ENCODE measurements at regions not wholly inside any gene's neighbourhood (a gene's known extent, or its start where the extent isn't known, plus 50 kb on each side); places are given as distances from the start of the nearest gene placed in this dataset.
A peak's percentile ranks its signal among the peaks of the same experiment; 100 is the strongest.

- TF ChIP-seq ZNF274 (IDR thresholded peaks at IDR 0.05; ENCODE audit: low read depth, low read length) (no peak), SUZ12 (IDR thresholded peaks at IDR 0.05; ENCODE audit: extremely low read depth, insufficient read depth, insufficient read length) (no peak), YY1 (IDR thresholded peaks at IDR 0.05; ENCODE audit: insufficient read depth, insufficient read length) (no peak)
- peaks cover 8% of the 10 kb centered on the region for H3K4me1 ChIP-seq (ENCODE audit: insufficient read depth, insufficient read length)
- H3K9me3 ChIP-seq (ENCODE audit: insufficient read depth, low read length): no peaks in the 10 kb centered on the region
- no peak overlapping the region for H3K4me3 ChIP-seq (ENCODE audit: insufficient read length, low read depth)
- H3K36me3 ChIP-seq (ENCODE audit: insufficient read depth, insufficient read length, low read length): no peaks in the 10 kb centered on the region
- DNase-seq (ENCODE audit: low read depth, low spot score): no peak
- H3K9ac ChIP-seq (ENCODE audit: insufficient read length, low read depth): no peak overlapping the region
- H3K27me3 ChIP-seq (ENCODE audit: insufficient read depth, insufficient read length): no peaks in the 10 kb centered on the region
These were observed 71.3 kb upstream of the PRPS1 start for GRCh38 chrX:107556967-107557366.

DNA sequence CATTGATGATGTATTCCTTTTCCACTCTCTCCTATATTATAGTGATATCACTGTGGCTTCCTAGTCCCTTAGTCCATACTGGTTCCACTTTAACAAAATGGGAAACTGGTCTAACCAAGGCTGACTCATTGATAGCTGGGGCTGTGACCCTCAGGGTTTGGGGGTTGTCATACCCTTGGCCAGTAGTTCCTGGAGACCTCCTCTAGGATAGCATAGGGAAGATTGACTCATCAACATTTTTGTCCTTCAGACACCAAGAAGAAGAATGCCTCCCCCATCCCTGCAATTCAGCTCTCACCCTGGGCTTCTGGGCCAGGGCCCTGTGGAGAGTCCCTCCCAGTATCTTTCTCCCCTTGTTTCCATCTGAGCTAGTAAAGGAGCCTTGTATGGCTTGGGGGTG, 68.8 kb upstream of the PRPS1 start:
- Histone ChIP-seq H3K9me3 (ENCODE audit: insufficient read depth, low read length) (no peaks in the 10 kb centered on the region), H3K36me3 (ENCODE audit: insufficient read depth, insufficient read length, low read length) (no peaks in the 10 kb centered on the region), H3K9ac (ENCODE audit: insufficient read length, low read depth) (no peak overlapping the region), H3K27me3 (ENCODE audit: insufficient read depth, insufficient read length) (no peaks in the 10 kb centered on the region), H3K4me3 (ENCODE audit: insufficient read length, low read depth) (no peak overlapping the region), H3K4me1 (ENCODE audit: insufficient read depth, insufficient read length) (peaks cover 15% of the 10 kb centered on the region)
- DNase-seq (ENCODE audit: low read depth, low spot score): no peak
- no peak for TF ChIP-seq ZNF274 (IDR thresholded peaks at IDR 0.05; ENCODE audit: low read depth, low read length)
- TF ChIP-seq YY1 (IDR thresholded peaks at IDR 0.05; ENCODE audit: insufficient read depth, insufficient read length): no peak
- TF ChIP-seq SUZ12 (IDR thresholded peaks at IDR 0.05; ENCODE audit: extremely low read depth, insufficient read depth, insufficient read length): no peak

DNA sequence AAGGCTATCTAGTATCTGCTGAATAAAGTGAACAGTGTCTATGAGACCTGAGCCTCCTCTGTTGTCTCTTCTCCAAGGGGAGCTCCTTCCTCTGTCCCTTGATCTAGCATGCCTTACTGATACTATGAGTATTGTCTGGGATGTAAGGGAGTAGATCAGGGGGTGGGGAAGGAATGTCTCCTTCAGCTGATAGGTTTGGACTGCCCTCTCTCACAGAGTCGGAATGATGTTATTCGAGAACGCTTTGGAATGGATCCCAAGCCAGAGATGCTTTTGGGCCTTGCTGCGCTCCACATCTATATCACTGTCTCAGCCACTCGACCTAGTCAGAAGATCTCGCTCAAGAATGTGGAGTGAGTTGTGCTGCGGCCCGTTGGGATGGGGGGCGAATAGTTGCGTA, 68.3 kb upstream of the PRPS1 start:
- peaks cover 17% of the 10 kb centered on the region for H3K4me1 ChIP-seq (ENCODE audit: insufficient read depth, insufficient read length)
- DNase-seq (ENCODE audit: low read depth, low spot score): no peak
- no peaks in the 10 kb centered on the region for H3K36me3 ChIP-seq (ENCODE audit: insufficient read depth, insufficient read length, low read length)
- no peak overlapping the region for H3K4me3 ChIP-seq (ENCODE audit: insufficient read length, low read depth)
- no peaks in the 10 kb centered on the region for H3K9me3 ChIP-seq (ENCODE audit: insufficient read depth, low read length)
- TF ChIP-seq YY1 (IDR thresholded peaks at IDR 0.05; ENCODE audit: insufficient read depth, insufficient read length) (no peak), SUZ12 (IDR thresholded peaks at IDR 0.05; ENCODE audit: extremely low read depth, insufficient read depth, insufficient read length) (no peak), ZNF274 (IDR thresholded peaks at IDR 0.05; ENCODE audit: low read depth, low read length) (no peak)
- no peak overlapping the region for H3K9ac ChIP-seq (ENCODE audit: insufficient read length, low read depth)
- H3K27me3 ChIP-seq (ENCODE audit: insufficient read depth, insufficient read length): no peaks in the 10 kb centered on the region

DNA sequence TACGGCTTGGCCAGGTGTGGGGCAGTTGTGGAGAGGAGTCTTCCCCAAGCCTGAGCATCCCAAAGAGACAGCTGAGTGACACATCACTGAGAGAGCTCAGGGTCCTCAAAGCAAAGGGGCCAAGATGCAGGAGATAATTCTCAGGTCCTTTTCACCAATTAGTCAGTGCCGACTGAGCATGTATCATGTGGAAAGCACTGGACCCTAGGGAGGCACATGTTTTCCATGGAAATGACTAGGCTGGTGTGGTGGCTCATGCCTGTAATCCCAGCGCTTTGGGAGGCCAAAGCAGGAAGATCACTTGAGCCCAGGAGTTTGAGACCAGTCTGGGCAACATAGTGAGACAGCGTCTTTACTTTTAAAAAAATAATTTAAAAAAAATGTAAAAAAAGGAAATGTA, 67.3 kb upstream of the PRPS1 start:
- Histone ChIP-seq H3K9me3 (ENCODE audit: insufficient read depth, low read length) (no peaks in the 10 kb centered on the region), H3K4me3 (ENCODE audit: insufficient read length, low read depth) (no peak overlapping the region), H3K4me1 (ENCODE audit: insufficient read depth, insufficient read length) (peaks cover 17% of the 10 kb centered on the region), H3K36me3 (ENCODE audit: insufficient read depth, insufficient read length, low read length) (no peaks in the 10 kb centered on the region), H3K9ac (ENCODE audit: insufficient read length, low read depth) (no peak overlapping the region), H3K27me3 (ENCODE audit: insufficient read depth, insufficient read length) (no peaks in the 10 kb centered on the region)
- no peak for DNase-seq (ENCODE audit: low read depth, low spot score)
- TF ChIP-seq YY1 (IDR thresholded peaks at IDR 0.05; ENCODE audit: insufficient read depth, insufficient read length) (no peak), ZNF274 (IDR thresholded peaks at IDR 0.05; ENCODE audit: low read depth, low read length) (no peak)

DNA sequence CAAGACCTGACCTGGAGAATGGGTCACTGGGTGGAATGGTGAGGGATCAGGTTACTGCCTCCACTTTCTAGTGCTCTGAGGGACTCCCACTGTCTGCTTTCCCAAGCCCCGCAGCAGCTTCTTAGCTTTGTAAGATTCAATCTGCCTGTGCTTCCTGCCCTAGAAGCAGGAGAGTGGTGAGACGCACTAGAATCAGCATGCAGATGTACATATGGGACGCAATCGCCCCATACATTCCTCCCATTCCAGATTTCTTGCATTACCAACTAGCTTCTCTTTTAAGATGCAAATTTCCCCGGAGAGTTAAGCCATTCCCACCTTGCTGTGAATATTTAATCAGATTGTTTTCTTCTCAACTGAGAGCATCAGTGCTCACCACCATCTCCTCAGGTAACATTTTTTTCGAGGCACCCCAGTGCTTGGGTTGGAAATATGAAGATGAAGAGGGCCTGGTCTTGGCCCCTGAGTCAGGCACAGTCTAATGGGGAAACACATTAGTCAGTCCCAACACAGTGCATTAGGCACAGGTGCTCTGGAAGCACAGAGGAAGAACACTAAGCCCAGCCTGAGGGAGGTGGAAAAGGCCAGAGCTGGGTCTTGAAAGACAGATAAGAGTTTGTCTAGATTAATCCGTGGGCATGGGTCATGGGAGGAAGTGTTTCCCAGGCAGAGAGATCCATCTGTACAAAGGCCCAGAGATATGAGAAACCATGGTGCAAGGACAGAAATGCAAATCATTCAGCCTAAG, 66.7 kb upstream of the PRPS1 start:
- DNase-seq (ENCODE audit: low read depth, low spot score): peak; percentile 74
- H3K36me3 ChIP-seq (ENCODE audit: insufficient read depth, insufficient read length, low read length): no peaks in the 10 kb centered on the region
- H3K9ac ChIP-seq (ENCODE audit: insufficient read length, low read depth): no peak overlapping the region
- peaks cover 17% of the 10 kb centered on the region for H3K4me1 ChIP-seq (ENCODE audit: insufficient read depth, insufficient read length)
- H3K27me3 ChIP-seq (ENCODE audit: insufficient read depth, insufficient read length): no peaks in the 10 kb centered on the region
- TF ChIP-seq SUZ12 (IDR thresholded peaks at IDR 0.05; ENCODE audit: extremely low read depth, insufficient read depth, insufficient read length) (no peak), YY1 (IDR thresholded peaks at IDR 0.05; ENCODE audit: insufficient read depth, insufficient read length) (no peak), ZNF274 (IDR thresholded peaks at IDR 0.05; ENCODE audit: low read depth, low read length) (no peak)
- H3K4me3 ChIP-seq (ENCODE audit: insufficient read length, low read depth): no peak overlapping the region
- H3K9me3 ChIP-seq (ENCODE audit: insufficient read depth, low read length): no peaks in the 10 kb centered on the region

DNA sequence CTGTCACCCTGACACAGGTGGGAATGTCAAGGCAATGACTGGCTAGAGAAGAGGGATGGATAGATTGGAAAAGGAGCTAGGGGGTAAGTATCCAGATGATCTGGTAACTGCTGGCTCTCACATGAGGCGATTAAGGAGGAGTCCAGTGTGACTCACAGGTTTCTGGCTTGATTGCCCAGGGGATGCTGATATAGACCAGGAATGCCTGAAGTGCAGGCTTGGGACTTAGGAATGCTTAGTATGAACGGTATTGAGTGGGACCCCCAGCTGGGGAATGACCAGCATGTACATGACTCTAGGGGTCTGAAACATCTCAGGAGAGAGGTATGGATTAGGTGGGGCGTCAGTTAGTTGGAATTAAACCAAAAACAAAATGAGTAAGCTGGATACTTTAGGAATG, 65.8 kb upstream of the PRPS1 start:
- no peaks in the 10 kb centered on the region for H3K27me3 ChIP-seq (ENCODE audit: insufficient read depth, insufficient read length)
- no peak overlapping the region for H3K4me3 ChIP-seq (ENCODE audit: insufficient read length, low read depth)
- TF ChIP-seq ZNF274 (IDR thresholded peaks at IDR 0.05; ENCODE audit: low read depth, low read length): no peak
- TF ChIP-seq SUZ12 (IDR thresholded peaks at IDR 0.05; ENCODE audit: extremely low read depth, insufficient read depth, insufficient read length): no peak
- TF ChIP-seq YY1 (IDR thresholded peaks at IDR 0.05; ENCODE audit: insufficient read depth, insufficient read length): no peak
- peaks cover 17% of the 10 kb centered on the region for H3K4me1 ChIP-seq (ENCODE audit: insufficient read depth, insufficient read length)
- H3K36me3 ChIP-seq (ENCODE audit: insufficient read depth, insufficient read length, low read length): no peaks in the 10 kb centered on the region
- H3K9me3 ChIP-seq (ENCODE audit: insufficient read depth, low read length): no peaks in the 10 kb centered on the region
- H3K9ac ChIP-seq (ENCODE audit: insufficient read length, low read depth): no peak overlapping the region
- DNase-seq (ENCODE audit: low read depth, low spot score): no peak

DNA sequence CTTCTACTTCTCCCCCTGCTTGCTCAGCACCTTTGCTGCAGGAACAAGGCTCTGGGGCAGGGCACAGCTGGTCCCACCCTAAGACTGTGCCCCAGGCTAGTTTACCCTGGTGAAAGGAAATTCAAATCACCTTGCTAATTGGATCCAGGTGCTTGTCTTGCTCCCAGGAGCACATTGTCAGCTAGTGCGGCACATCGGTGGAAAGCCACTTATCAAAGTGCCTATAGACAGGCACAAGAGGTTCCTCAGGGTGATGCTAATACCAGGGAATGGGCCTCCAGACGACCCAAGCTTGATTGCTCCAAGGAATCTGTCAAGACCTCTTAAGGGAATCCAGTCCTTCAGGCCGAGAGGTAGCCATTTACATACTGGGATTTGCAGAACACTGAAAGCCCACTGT, 64.5 kb upstream of the PRPS1 start:
- Histone ChIP-seq H3K4me1 (ENCODE audit: insufficient read depth, insufficient read length) (peaks cover 17% of the 10 kb centered on the region), H3K4me3 (ENCODE audit: insufficient read length, low read depth) (no peak overlapping the region), H3K36me3 (ENCODE audit: insufficient read depth, insufficient read length, low read length) (no peaks in the 10 kb centered on the region), H3K9me3 (ENCODE audit: insufficient read depth, low read length) (no peaks in the 10 kb centered on the region), H3K9ac (ENCODE audit: insufficient read length, low read depth) (no peak overlapping the region), H3K27me3 (ENCODE audit: insufficient read depth, insufficient read length) (no peaks in the 10 kb centered on the region)
- no peak for TF ChIP-seq ZNF274 (IDR thresholded peaks at IDR 0.05; ENCODE audit: low read depth, low read length)
- no peak for TF ChIP-seq SUZ12 (IDR thresholded peaks at IDR 0.05; ENCODE audit: extremely low read depth, insufficient read depth, insufficient read length)
- no peak for TF ChIP-seq YY1 (IDR thresholded peaks at IDR 0.05; ENCODE audit: insufficient read depth, insufficient read length)
- DNase-seq (ENCODE audit: low read depth, low spot score): no peak

All from NT2/D1 (cell line).